Dendritic cell treated with granulocyte-macrophage colony-stimulating factor and Interleukin-4, amounts not matched to agents 40 ng/mL and 50 ng/mL, for 4 days (primary cell): ENCODE measurements at regions not wholly inside any gene's neighbourhood (a gene's known extent, or its start where the extent isn't known, plus 50 kb on each side); places are given as distances from the start of the nearest gene placed in this dataset.

ENCODE experiments used
- H3K27ac Mint-ChIP-seq: one replicate; pipeline ENCODE4 v1.8.0; 2022; ENCODE audit warnings: mild to moderate bottlenecking, mixed read lengths
- H3K27me3 Mint-ChIP-seq: one replicate; pipeline ENCODE4 v1.8.0; 2022; ENCODE audit warnings: mild to moderate bottlenecking, mixed read lengths
- H3K36me3 Mint-ChIP-seq: one replicate; pipeline ENCODE4 v1.8.0; 2022; ENCODE audit warnings: low read depth, mixed read lengths
- H3K4me1 Mint-ChIP-seq: one replicate; pipeline ENCODE4 v1.8.0; 2022; ENCODE audit warnings: low read depth, mixed read lengths
- H3K4me3 Mint-ChIP-seq: one replicate; pipeline ENCODE4 v1.8.0; 2022; ENCODE audit warnings: mild to moderate bottlenecking, moderate library complexity, mixed read lengths
- H3K9me3 Mint-ChIP-seq: one replicate; pipeline ENCODE4 v1.8.0; 2022; ENCODE audit warnings: mixed read lengths
- intact Hi-C: fragments of 100-400 bp; cut with micrococcal nuclease; formaldehyde crosslinking; loops from one replicate; pipeline ENCODE4 v1.15.0; 2022

DNA sequence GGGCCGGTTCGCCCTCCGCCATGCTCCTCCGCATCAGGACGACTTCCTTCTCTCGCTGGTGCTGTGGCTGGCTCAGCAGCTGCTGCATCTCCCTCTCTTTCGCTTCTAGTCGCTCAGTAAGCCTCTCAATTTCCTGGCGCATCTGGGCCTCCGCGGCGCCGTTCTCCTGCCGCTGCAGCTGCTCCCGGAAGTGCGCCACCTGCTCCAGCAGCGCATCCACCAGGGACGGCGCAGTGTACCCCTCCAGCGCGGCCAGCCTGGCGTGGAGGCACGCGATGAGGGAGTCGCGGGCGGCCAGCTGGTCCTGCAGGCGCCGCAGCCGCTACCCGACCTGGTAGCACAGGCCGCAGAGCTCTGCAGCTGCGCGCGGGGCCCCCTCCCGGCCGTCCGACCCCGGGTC, 97.4 kb upstream of the MED14 start:
- Mint-ChIP-seq H3K36me3 (no peaks in the 10 kb centered on the region), H3K4me3 (no peak overlapping the region), H3K9me3 (no peaks in the 10 kb centered on the region), H3K27me3 (no peaks in the 10 kb centered on the region), H3K4me1 (no peaks in the 10 kb centered on the region), H3K27ac (no peak overlapping the region)
- intact Hi-C loops = no loop called here

- intact Hi-C loops = no loop called here
- Mint-ChIP-seq H3K4me3 (no peak overlapping the region), H3K27me3 (peaks cover 2% of the 10 kb centered on the region)
These were observed 98.9 kb upstream of the MED14 start for GRCh38 chrX:40834225-40834624.

GRCh38 chrX:40835526-40835925, 100.2 kb upstream of the MED14 start:
- intact Hi-C loops = no loop called here
- Mint-ChIP-seq H3K4me3 (no peak overlapping the region), H3K36me3 (no peaks in the 10 kb centered on the region), H3K27me3 (peaks cover 2% of the 10 kb centered on the region), H3K27ac (no peak overlapping the region), H3K4me1 (no peaks in the 10 kb centered on the region), H3K9me3 (peaks cover 6% of the 10 kb centered on the region)

More at GRCh38 chrX:40834225-40834624, 98.9 kb upstream of the MED14 start:
- Mint-ChIP-seq H3K27ac (no peak overlapping the region), H3K36me3 (no peaks in the 10 kb centered on the region), H3K4me1 (no peaks in the 10 kb centered on the region), H3K9me3 (no peaks in the 10 kb centered on the region)

- H3K27ac Mint-ChIP-seq = no peak overlapping the region
- H3K4me3 Mint-ChIP-seq = no peak overlapping the region
- peaks cover 1% of the 10 kb centered on the region for H3K27me3 Mint-ChIP-seq
- peaks cover 24% of the 10 kb centered on the region for H3K9me3 Mint-ChIP-seq
- intact Hi-C loops = no loop called here
- no peaks in the 10 kb centered on the region for H3K4me1 Mint-ChIP-seq
- no peaks in the 10 kb centered on the region for H3K36me3 Mint-ChIP-seq
These were observed 108.3 kb upstream of the MED14 start for GRCh38 chrX:40843643-40844042.

- Mint-ChIP-seq H3K36me3 (no peaks in the 10 kb centered on the region), H3K4me3 (no peak overlapping the region), H3K27ac (no peak overlapping the region), H3K27me3 (no peaks in the 10 kb centered on the region), H3K9me3 (peaks cover 28% of the 10 kb centered on the region), H3K4me1 (no peaks in the 10 kb centered on the region)
- intact Hi-C loops = no loop called here
These were observed 109.1 kb upstream of the MED14 start for GRCh38 chrX:40844471-40844870.

DNA sequence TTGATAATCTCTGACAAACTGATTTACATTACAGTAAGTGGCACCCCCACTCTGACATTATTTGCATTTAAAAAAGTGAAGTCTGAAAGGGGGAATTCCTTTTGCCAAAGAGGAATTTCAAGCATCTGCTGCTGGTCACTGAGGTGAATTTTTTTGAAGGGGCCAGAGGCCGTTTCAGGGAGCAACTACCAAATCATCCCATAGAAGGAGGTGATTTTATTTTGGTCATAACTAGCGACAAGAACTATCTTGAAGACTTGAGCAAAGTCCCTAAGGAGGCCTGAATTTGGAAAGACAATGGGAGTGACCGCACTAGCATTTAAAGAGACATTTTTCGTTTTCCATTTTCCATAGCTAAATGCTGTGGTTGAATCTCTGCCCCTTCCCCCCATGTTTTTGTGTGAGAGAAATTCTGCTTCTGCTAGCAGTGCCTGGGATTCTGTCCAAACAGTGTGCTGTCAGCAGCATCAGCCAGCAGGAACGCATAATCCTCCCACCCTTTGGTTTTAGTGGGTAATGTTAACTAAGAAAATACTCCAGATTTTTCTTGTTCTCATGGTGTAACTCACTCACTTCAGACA, 110.1 kb upstream of the MED14 start:
- no peaks in the 10 kb centered on the region for H3K36me3 Mint-ChIP-seq

GRCh38 chrX:40849906-40850823, 114.8 kb upstream of the MED14 start:
- H3K9me3 Mint-ChIP-seq = peaks cover 15% of the 10 kb centered on the region
- H3K4me3 Mint-ChIP-seq = no peak overlapping the region
- no peaks in the 10 kb centered on the region for H3K27me3 Mint-ChIP-seq
- no peak overlapping the region for H3K27ac Mint-ChIP-seq
- H3K4me1 Mint-ChIP-seq = peaks cover 5% of the 10 kb centered on the region
- intact Hi-C loops = no loop called here
- no peaks in the 10 kb centered on the region for H3K36me3 Mint-ChIP-seq

More for the DNA sequence above, 110.1 kb upstream of the MED14 start:
- peaks cover 33% of the 10 kb centered on the region for H3K9me3 Mint-ChIP-seq
- H3K4me3 Mint-ChIP-seq = no peak overlapping the region
- no peaks in the 10 kb centered on the region for H3K4me1 Mint-ChIP-seq
- H3K27me3 Mint-ChIP-seq = no peaks in the 10 kb centered on the region
- H3K27ac Mint-ChIP-seq = no peak overlapping the region
- intact Hi-C loops = no loop called here

DNA sequence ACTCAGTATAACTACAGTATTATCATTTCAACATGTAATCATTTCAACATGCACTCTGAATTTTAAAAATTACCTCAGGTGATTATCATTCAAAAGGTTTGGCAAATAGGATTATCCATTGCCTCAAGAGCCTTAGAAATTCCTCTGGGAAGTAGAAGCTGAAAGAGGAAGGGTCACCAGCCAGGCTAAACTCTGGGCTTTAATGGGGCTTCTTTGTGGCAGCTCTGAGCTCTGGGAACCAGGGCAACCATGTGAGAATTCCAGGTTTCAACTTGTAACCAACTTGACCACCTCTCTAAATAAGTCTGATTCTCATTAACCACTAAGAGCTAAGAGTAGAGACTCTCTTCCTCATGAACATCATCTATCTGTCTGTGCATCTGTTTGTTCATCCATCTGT, 117.2 kb upstream of the MED14 start:
- peaks cover 15% of the 10 kb centered on the region for H3K9me3 Mint-ChIP-seq
- H3K4me3 Mint-ChIP-seq = no peak overlapping the region
- H3K27ac Mint-ChIP-seq = no peak overlapping the region
- no peaks in the 10 kb centered on the region for H3K36me3 Mint-ChIP-seq
- intact Hi-C loops = no loop called here
- H3K4me1 Mint-ChIP-seq = peaks cover 5% of the 10 kb centered on the region
- no peaks in the 10 kb centered on the region for H3K27me3 Mint-ChIP-seq

GRCh38 chrX:40853004-40853815, 117.9 kb upstream of the MED14 start:
- Mint-ChIP-seq H3K4me1 (peaks cover 5% of the 10 kb centered on the region), H3K9me3 (peaks cover 15% of the 10 kb centered on the region), H3K36me3 (no peaks in the 10 kb centered on the region), H3K4me3 (no peak overlapping the region), H3K27me3 (no peaks in the 10 kb centered on the region), H3K27ac (no peak overlapping the region)
- intact Hi-C loops = no loop called here

- intact Hi-C loops = no loop called here
- no peak overlapping the region for H3K27ac Mint-ChIP-seq
- no peaks in the 10 kb centered on the region for H3K36me3 Mint-ChIP-seq
These were observed 118.4 kb upstream of the MED14 start for GRCh38 chrX:40853816-40854123.

DNA sequence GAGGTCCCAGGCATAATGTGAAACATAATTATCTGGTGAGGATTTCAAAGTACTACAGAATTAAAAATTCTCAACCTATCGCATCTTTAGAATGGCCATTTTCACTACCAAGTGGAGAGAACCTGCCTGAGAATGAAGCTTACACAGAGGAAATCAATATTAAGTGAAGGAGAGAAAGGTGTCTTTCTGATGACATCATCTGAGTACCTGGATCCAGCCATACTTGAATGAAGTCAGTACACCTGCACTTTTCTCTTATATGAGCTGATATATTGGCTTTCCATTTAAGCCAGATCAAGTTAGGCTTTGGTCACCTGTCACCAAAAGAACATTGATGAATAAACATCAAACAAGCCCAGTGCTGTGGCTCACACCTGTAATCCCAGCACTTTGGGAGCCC, 118.9 kb upstream of the MED14 start:
- Mint-ChIP-seq H3K36me3 (no peaks in the 10 kb centered on the region), H3K4me3 (no peak overlapping the region), H3K4me1 (peaks cover 5% of the 10 kb centered on the region), H3K27ac (no peak overlapping the region), H3K27me3 (no peaks in the 10 kb centered on the region), H3K9me3 (peaks cover 13% of the 10 kb centered on the region)
- intact Hi-C loops = no loop called here

More at GRCh38 chrX:40853816-40854123, 118.4 kb upstream of the MED14 start:
- Mint-ChIP-seq H3K9me3 (peaks cover 15% of the 10 kb centered on the region), H3K4me3 (no peak overlapping the region), H3K4me1 (peaks cover 5% of the 10 kb centered on the region), H3K27me3 (no peaks in the 10 kb centered on the region)

- intact Hi-C loops = no loop called here
- no peak overlapping the region for H3K27ac Mint-ChIP-seq
- peaks cover 1% of the 10 kb centered on the region for H3K9me3 Mint-ChIP-seq
- H3K27me3 Mint-ChIP-seq = no peaks in the 10 kb centered on the region
- no peaks in the 10 kb centered on the region for H3K36me3 Mint-ChIP-seq
- peaks cover 5% of the 10 kb centered on the region for H3K4me1 Mint-ChIP-seq
- no peak overlapping the region for H3K4me3 Mint-ChIP-seq
These were observed 120.1 kb upstream of the MED14 start for GRCh38 chrX:40855411-40855810.

DNA sequence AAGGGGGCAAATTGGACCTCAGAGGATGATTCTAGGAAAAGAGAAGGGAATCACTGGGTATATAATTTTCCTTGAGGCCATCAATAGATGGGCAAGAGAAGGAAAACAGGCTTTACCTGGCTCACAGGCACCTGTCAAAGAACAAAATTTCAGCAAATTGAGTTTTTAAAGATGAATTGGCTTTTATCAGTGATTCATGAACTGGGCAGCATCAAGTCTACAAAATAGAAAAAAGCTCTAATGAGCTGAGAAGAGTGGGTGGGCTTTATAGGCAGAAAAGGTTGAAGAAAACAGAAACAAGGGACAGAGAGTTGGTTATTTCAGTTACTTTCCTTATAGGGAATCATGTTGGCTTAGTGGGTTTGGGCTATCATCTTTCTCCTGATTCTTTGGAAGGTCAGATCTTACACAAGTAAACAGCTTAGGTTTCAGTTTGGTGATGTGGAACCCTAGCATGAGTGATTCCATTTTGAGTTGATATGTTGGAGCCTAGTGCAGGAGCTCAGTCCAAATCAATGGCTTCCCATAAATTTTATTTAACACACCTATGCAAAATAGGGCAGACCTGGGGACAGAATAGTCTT, 120.7 kb upstream of the MED14 start:
- Mint-ChIP-seq H3K9me3 (no peaks in the 10 kb centered on the region), H3K36me3 (no peaks in the 10 kb centered on the region), H3K27ac (no peak overlapping the region), H3K4me1 (peaks cover 5% of the 10 kb centered on the region), H3K4me3 (no peak overlapping the region), H3K27me3 (no peaks in the 10 kb centered on the region)
- intact Hi-C loops = no loop called here
